NCI-H2196 treated with DMSO at 0.1 percent for 48 hours (cell line): ENCODE measurements at regions not wholly inside any gene's neighbourhood (a gene's known extent, or its start where the extent isn't known, plus 50 kb on each side); places are given as distances from the start of the nearest gene placed in this dataset.
"Not testable (repeated sequence)": the region's sequence is repeated elsewhere in the genome, so short reads cannot be mapped to it uniquely, and the experiment has no call there.

Experiments
- DNase-seq: peaks from one replicate; lab custom pipeline; 2025; ENCODE audit not compliant: unreplicated experiment; lab: John Stamatoyannopoulos, UW

DNA sequence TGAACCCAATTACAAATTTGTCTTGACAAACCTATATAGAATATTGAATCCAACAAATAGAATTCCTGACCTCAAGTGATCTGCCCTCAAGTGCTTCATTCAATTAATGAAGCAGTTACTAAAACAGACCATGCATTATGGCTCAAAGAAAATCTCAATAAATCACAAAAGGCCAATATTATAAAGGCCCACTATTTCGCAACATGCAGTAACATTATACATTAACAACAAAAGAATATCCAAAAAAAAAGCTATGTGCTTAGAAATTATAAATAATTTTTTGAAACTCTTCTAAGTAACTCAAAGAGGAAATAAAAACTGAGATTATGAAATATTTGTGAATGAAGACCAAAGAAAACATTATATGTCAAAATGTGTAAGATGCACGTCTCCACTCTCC is 177.7 kb downstream of the ZNF674 start:
- no peak for DNase-seq

DNA sequence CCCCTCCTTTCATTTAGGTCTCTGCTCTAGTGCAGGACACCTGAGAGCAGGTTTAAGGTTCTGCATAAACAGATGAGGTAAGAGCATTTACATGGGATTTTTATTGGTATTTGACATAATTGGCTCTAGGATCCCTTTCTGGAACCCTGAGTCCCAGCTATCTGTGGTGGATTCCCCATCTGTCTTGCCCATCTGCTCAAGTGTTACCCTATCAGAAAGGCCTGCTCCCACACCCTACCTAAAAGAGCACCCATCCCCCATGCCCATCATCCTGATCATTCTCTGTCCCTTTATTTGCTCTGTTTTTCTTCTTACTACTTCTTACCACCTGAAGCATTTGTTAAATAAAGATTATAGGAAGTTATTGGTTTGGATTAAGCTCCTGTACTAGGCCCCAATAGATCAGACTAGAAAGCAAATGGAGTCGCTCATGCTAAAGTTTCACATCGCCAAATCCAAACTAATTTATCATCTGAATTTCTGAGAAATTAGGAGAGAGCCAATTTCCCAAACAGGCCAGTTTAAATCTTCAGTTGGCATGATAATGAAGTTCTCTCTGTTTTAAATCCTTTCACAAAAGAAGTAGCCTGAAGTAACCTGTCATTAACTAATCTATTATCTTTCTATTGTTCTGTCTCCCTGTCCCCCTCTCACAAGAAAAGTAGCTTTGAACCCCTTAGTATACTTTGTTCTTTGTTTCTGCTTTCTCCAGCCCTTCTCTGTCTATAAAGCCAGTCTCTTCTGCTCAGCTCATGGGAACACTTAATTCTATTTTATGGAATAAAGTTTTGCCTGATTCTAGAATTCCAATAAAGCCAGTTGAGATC is 178.6 kb downstream of the ZNF674 start:
- DNase-seq: no peak

DNA sequence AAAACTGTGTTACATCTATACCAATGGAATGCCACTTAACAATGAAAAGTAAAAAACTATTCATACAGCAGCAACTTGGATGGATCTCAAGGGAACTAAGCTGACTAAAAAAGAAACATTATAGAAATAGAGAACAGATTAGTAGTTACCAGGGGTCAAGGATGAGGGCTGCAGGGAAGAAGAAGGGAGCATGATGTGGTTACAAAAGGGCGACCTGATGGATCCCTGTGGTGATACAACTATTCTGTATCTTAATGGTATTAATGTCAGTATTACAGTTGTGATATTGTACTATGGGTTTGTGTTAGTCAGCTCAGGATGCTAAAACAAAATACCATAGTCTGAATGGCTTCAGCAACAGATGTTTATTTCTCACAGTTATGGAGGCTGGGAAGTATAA is 190.7 kb downstream of the ZNF674 start:
- DNase-seq: no peak

DNA sequence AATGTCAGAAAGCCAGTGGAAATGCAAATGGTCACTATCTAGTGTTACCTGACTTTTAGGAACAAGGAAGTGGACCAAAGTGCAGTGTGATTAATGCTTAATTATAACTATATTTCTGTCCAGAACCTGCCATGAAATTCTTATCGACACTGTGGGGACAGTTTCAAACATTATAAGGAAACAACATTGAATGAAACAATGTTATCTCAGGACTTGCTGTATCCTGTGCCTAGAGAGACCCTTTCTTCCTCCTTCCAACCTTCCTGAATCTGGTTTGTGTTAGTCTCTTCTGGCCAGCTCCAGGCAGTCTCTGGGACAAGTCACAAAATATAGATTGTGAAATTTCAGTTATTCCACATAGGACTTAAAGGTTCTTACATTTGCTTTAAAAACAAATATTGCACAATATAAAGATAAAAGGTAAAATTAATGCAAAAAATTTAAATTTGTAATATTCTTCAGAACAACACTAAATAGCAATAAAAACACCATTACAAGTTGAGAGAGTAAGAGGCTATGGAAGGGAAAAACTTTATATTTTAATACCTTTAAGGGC is 203.4 kb downstream of the ZNF674 start:
- no peak for DNase-seq

- no peak for DNase-seq
Measured at GRCh38 chrX:46340696-46341095, 204.5 kb downstream of the ZNF674 start.

- no peak for DNase-seq
Measured at GRCh38 chrX:46333550-46333949, 211.7 kb downstream of the ZNF674 start.

DNA sequence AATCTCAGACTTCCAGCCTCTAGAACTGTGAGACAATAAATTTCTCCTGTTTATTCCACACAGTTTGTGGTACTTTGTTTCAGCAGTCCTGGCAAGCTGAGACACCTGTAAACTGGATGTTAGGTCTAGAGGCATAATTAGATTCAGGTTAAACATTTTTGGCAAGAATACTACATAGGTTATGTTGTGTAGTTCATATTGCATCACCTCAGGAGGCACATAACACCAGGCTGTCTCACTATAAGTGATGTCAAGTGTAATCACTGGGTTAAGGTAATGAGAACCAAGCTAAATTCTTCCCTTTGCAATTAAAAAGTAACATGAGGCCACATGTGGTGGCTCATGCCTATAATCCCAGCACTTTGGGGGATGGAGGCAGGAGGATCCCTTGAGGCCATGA is 214.2 kb downstream of the ZNF674 start:
- no peak for DNase-seq

DNA sequence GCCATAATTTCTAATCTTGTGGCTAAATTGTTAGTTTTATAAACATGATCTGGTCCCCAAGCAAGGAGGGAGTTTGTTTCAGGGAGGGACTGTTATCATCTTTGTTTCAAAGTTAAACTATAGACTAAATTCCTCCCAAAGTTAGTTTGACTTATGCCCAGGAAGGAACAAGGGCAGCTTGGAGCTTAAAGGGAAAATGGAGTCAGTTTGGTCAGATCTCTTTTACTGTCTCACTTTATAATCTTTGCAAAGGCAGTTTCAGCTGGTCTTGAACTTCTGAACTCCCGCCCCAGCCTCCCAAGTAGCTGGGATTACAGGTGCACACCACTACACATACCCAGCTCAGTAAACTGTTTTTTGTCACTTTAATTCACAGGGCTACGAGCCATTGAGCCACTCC is 214.7 kb downstream of the ZNF674 start:
- no peak for DNase-seq

GRCh38 chrX:46328133-46328532 is 217.1 kb downstream of the ZNF674 start:
- DNase-seq: no peak

DNA sequence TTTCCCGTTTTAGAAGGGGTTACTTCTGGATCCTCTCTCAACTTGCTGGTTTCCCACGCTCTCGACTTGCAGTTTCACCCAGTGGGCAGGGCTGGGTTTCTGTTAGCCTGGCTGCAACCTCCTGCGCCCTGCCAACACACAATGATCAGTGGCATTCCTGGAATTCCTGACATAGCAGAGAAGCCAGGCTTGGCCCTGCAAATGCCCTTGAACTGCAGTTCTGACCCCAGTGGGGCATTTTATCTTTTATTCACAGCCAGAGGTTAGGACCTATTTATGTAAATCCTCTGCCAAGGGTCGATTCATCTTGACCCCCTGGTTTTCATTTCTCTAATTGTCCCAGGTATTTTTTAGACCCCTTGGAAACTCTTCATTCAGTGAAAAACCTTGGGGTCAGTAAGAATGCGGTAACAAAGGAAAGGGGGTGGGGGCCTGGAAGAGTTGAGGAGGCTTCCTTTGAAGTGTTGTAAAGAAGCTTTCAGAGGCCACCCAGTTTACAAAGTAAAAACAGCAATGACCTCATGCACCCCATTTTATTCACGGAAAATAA is 217.6 kb downstream of the ZNF674 start:
- DNase-seq: no peak

GRCh38 chrX:46326161-46326560 is 219.1 kb downstream of the ZNF674 start:
- no peak for DNase-seq

- DNase-seq: no peak
Measured at GRCh38 chrX:46325312-46325877, 219.8 kb downstream of the ZNF674 start.

GRCh38 chrX:46324166-46324565 is 221.1 kb downstream of the ZNF674 start:
- DNase-seq: no peak

DNA sequence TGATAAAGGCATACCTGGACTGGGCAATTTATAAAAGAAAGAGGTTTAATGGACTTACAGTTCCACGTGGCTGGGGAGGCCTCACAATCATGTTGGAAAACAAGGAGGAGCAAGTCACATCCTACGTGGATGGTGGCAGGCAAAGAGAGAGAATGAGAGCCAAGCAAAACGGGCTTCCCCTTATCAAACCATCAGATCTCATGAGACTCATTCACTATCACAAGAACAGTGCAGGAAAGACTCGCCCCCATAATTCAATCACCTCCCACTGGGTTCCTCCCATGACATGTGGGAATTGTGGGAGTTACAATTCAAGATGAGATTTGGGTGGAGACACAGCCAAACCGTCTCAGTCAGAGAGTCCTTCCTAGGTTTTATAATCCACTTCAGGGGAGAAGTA is 222.3 kb downstream of the ZNF674 start:
- DNase-seq: not testable (repeated sequence)

DNA sequence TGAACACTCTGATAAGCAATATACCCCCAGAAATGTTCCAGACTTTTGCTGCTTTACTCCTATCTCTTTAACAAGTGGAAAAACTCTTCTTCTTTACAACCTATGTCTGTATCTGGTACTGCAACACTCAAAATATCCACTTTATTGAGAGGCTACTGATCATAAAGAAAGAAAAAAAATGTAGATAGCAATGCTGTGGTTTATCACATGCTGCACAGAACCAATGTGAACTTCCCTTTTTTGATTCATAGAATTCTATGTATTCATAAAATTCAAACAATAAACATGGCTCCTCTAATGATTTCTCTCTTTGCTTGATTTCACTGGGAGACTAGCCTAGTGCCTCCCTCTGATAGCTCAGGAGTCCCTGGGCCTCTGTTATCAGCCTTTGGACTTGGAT is 223.5 kb downstream of the ZNF674 start:
- DNase-seq: no peak

DNA sequence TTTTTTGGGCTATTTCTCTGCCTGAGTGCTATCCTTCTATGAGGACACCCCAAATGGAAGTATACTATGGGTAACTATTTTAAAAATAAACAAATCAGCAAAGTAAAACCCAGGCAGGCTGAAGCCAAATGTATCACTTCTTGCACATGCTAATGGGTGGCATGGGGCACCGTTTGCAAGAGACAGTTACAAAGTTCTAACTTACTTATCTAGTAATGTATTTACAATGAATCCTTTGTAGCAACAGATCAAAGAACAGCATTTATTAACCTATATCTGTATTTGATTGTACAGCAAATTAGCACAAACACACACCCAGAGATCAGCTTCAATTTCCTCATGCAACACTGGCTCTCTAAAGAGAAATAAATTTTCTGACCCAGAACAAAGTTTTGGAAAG is 225.5 kb downstream of the ZNF674 start:
- DNase-seq: no peak

DNA sequence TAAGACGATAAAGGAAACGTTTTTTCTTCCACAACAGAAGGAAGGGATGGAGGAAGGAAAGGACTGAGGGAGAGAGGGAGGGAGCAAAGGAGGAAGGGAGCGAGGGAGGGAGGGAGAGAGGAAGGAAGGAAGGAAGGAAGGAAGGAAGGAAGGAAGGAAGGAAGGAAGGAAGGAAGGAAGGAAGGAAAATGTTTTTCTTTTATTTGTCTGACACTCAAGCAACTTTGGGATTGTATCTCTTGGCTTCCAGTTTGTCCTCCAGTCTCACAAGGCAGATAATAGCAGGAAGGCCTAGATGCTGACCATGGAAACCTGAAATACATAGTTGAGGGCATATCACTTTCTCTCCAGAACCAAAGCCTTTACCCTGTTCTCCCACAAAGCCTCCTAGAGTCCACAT is 226.7 kb downstream of the ZNF674 start:
- DNase-seq: no peak

- DNase-seq: no peak
Measured at GRCh38 chrX:46317163-46317562, 228.1 kb downstream of the ZNF674 start.

GRCh38 chrX:46311581-46312120 is 233.6 kb downstream of the ZNF674 start:
- no peak for DNase-seq

DNA sequence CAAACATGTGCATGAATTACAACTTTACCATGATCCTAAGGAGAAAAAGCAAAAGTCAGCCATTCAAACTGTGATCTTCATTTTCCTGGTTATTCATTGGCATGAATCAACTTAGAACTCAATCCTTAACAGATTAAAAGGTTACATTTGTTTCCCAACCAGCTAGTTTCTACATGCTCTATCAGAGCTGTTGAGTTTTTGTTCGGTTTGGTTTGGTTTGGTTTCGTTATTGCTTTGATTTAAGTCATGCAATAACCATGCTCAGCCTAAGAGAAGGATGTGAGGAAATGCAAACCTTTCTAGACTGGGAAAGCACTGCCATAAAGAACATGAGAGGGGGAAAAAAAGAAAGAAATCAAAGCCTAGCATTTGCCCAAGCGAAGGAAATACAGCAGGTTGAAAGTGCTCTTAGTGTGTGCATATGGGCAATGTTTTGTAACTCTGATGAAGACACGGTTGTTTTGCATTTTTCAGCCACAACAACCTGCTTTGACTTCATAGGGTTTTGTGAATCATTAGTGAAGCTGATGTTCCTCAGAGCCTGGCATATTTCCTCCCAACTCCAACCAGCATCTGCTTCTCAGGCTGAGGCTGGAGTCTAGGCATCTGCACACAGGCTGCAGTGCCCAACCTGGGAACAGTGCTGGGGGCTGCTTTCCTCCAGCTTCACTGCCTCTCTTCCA is 234.3 kb downstream of the ZNF674 start:
- DNase-seq: no peak

GRCh38 chrX:46308110-46308509 is 237.1 kb downstream of the ZNF674 start:
- no peak for DNase-seq
